HCT116 (cell line): ENCODE measurements at regions not wholly inside any gene's neighbourhood (a gene's known extent, or its start where the extent isn't known, plus 50 kb on each side); places are given as distances from the start of the nearest gene placed in this dataset.

Experiments
- ATAC-seq: fragments of 200-7000 bp; cut with Tn5 transposase; 2 replicates; pipeline ENCODE4 v1.9.1; 2020; ENCODE audit warnings: mild to moderate bottlenecking, moderate library complexity
- BruUV-seq: library from RNA; stranded (reverse); fragments of 400-500 nt; replicated peaks from 2 replicates; lab custom pipeline; 2021; lab: Mats Ljungman, UMichigan
- CTCF ChIA-PET: fragments of 300-600 bp; sonication (Branson Sonifier 250); formaldehyde crosslinking; loops from one replicate; lab custom pipeline; 2021; ENCODE audit warnings: antibody characterized with exemption; lab: Charles Lee
- POLR2A ChIA-PET: fragments of 300-600, 350-600 bp; sonication (Branson Sonifier 250); formaldehyde crosslinking; loops from one replicate; lab custom pipeline; 2021; ENCODE audit warnings: antibody characterized with exemption; lab: Charles Lee
- RAD21 ChIA-PET, 2 experiments: fragments of 300-600 bp; sonication (Branson Sonifier 250); formaldehyde crosslinking; loops; one replicate each; lab custom pipeline; 2023; ENCODE audit warnings: low total read pairs in 2 of 2; ENCODE audit not compliant: uncharacterized antibody in 2 of 2, unreplicated experiment in 2 of 2, low non-redundant PET in 1 of 2; lab: Charles Lee
- DNase-seq: peaks from one replicate; pipeline ENCODE4 v3.0.0-alpha.2; 2010; ENCODE audit warnings: low read depth, low spot score
- H2AFZ ChIP-seq: fragments of 200-600 bp; shearing (Covaris generic), sonication (generic); 2 replicates; pipeline ENCODE4 v1.6.1; 2017; ENCODE audit warnings: low read depth, mixed run types, mixed read lengths, antibody characterized with exemption, low read length; ENCODE audit not compliant: poor library complexity, severe bottlenecking
- H3K27ac ChIP-seq: 2 replicates; pipeline ENCODE4 v1.5.1; 2012; ENCODE audit warnings: low read depth, low read length
- H3K27me3 ChIP-seq: fragments of 200-600 bp; sonication (generic); 2 replicates; pipeline ENCODE4 v1.6.1; 2016; ENCODE audit warnings: mixed run types, low read length, mixed read lengths; ENCODE audit not compliant: insufficient read depth
- H3K36me3 ChIP-seq, 2 experiments: fragments of 200-500 bp in 1 of 2; fragments of 200-600 bp in 1 of 2; sonication (Bioruptor generic) in 1 of 2; sonication (generic) in 1 of 2; 2 replicates each; pipeline versions ENCODE4 v1.5.1 to v1.6.1; 2014 to 2016; ENCODE audit warnings: low read length in 2 of 2, inconsistent platforms in 1 of 2, mixed read lengths in 1 of 2, mixed run types in 1 of 2; ENCODE audit not compliant: insufficient read depth in 2 of 2, control insufficient read depth in 1 of 2
- H3K4me1 ChIP-seq, 2 experiments: fragments of 200-600 bp in 1 of 2; sonication (generic) in 1 of 2; 2 replicates each; pipeline versions ENCODE4 v1.5.1 to v1.6.1; 2012 to 2017; ENCODE audit warnings: low read length in 2 of 2, inconsistent platforms in 1 of 2, mild to moderate bottlenecking in 1 of 2, mixed read lengths in 1 of 2, mixed run types in 1 of 2, moderate library complexity in 1 of 2; ENCODE audit not compliant: insufficient read depth in 2 of 2, control insufficient read depth in 1 of 2
- H3K4me2 ChIP-seq: fragments of 200-600 bp; sonication (generic); 2 replicates; pipeline ENCODE4 v1.6.1; 2017; ENCODE audit warnings: mixed run types, low read length, mixed read lengths
- H3K4me3 ChIP-seq, 2 experiments: fragments of 200-600 bp in 1 of 2; sonication (generic) in 1 of 2; replicated peaks in 1 of 2; 2 replicates each; pipeline ENCODE4 v1.5.1; 2011 to 2016; ENCODE audit warnings: low read length in 2 of 2, control low read depth in 1 of 2, low read depth in 1 of 2, mild to moderate bottlenecking in 1 of 2, mixed read lengths in 1 of 2, mixed run types in 1 of 2
- H3K79me2 ChIP-seq: fragments of 200-600 bp; sonication (generic); 2 replicates; pipeline ENCODE4 v1.6.1; 2017; ENCODE audit warnings: mild to moderate bottlenecking, mixed run types, low read length, moderate library complexity, mixed read lengths; ENCODE audit not compliant: insufficient read depth
- H3K9ac ChIP-seq: fragments of 200-600 bp; sonication (generic); 2 replicates; pipeline ENCODE4 v1.6.1; 2016; ENCODE audit warnings: low read length, mixed read lengths
- H3K9me2 ChIP-seq: fragments of 200-600 bp; sonication (generic), shearing (Covaris generic); 2 replicates; pipeline ENCODE4 v1.6.1; 2017; ENCODE audit warnings: mixed run types, mild to moderate bottlenecking, moderate library complexity; ENCODE audit not compliant: insufficient read depth
- H3K9me3 ChIP-seq, 2 experiments: fragments of 200-500 bp in 1 of 2; fragments of 200-600 bp in 1 of 2; sonication (Bioruptor generic) in 1 of 2; sonication (generic) in 1 of 2; 2 replicates each; pipeline ENCODE4 v1.6.1; 2014 to 2017; ENCODE audit warnings: low read length in 2 of 2, mixed read lengths in 2 of 2, inconsistent platforms in 1 of 2, low read depth in 1 of 2, mild to moderate bottlenecking in 1 of 2, mixed run types in 1 of 2, moderate library complexity in 1 of 2; ENCODE audit not compliant: control insufficient read depth in 1 of 2, insufficient read depth in 1 of 2
- H4K20me1 ChIP-seq: fragments of 200-600 bp; sonication (generic), shearing (Covaris generic); 2 replicates; pipeline ENCODE4 v1.6.1; 2017; ENCODE audit warnings: mixed run types, mild to moderate bottlenecking, moderate library complexity; ENCODE audit not compliant: insufficient read depth
- ELF1 ChIP-seq: IDR thresholded peaks from 2 replicates; pipeline ENCODE4 v1.6.1; 2012; ENCODE audit warnings: low read depth, borderline replicate concordance
- EZH2 ChIP-seq: fragments of 200-600 bp; sonication (generic); IDR thresholded peaks from 2 replicates; pipeline ENCODE4 v1.6.1; 2017; ENCODE audit warnings: antibody characterized with exemption, mixed run types
- RAD21 ChIP-seq: IDR thresholded peaks from 2 replicates; pipeline ENCODE4 v1.6.1; 2012; ENCODE audit warnings: low read depth, mild to moderate bottlenecking
- SP1 ChIP-seq: IDR thresholded peaks from 2 replicates; pipeline ENCODE4 v1.6.1; 2012; ENCODE audit warnings: low read depth
- SRF ChIP-seq: IDR thresholded peaks from 2 replicates; pipeline ENCODE4 v1.6.1; 2012; ENCODE audit warnings: low read depth
- ZNF274 ChIP-seq: fragments of 200-500 bp; sonication (Bioruptor generic); IDR thresholded peaks from 2 replicates; pipeline ENCODE4 v1.6.1; 2014; ENCODE audit warnings: mild to moderate bottlenecking, low read depth, low read length, inconsistent platforms
- intact Hi-C: fragments of 100-400 bp; cut with micrococcal nuclease; formaldehyde crosslinking; loops from 2 replicates; pipeline ENCODE4 v1.10.0; 2022
- TF ChIP-seq, protein P1 (sequence below): IDR thresholded peaks from 2 replicates; pipeline ENCODE4 v1.6.1; 2012

DNA sequence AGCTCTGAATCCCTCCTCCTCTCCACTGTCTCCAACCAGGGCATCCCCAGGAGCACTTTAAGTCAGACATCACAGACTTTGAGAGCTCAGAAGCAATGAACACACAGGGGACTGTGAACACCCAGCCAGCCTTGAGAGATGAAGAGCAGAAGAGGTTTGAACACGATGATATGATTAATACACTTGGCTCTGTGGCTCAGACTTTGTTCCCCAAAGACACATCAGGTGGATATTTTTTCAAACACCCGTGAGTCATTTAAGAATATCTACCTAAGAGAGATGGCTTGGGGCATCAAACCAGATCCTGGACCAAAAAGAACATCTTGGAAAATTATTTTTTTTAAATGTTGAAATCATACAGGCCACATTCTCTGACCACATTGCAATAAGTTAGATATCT lies 134.9 kb upstream of the OTOS start:
- H3K27me3 ChIP-seq, result no peaks in the 10 kb centered on the region
- H3K9ac ChIP-seq, result no peak overlapping the region
- intact Hi-C loops, result no loop called here
- no TSS peak for BruUV-seq
- no peaks in the 10 kb centered on the region for H3K79me2 ChIP-seq
- H3K9me3 ChIP-seq, result peaks cover 7 to 17% of the 10 kb centered on the region in 2 experiments; a peak in 2 of 4 replicates
- ChIA-PET CTCF (no interaction called here), RAD21 (no interaction called here), POLR2A (no interaction called here)
- no peaks in the 10 kb centered on the region for H3K9me2 ChIP-seq
- no peak overlapping the region for H3K4me2 ChIP-seq
- no peaks in the 10 kb centered on the region for H4K20me1 ChIP-seq
- H3K27ac ChIP-seq, result no peak overlapping the region
- peaks cover 0 to 5% of the 10 kb centered on the region in 2 experiments; a peak in 1 of 4 replicates for H3K4me1 ChIP-seq
- DNase-seq, result no peak
- no peak overlapping the region for H3K4me3 ChIP-seq
- no peak overlapping the region for H2AFZ ChIP-seq
- ATAC-seq, result no peak
- H3K36me3 ChIP-seq, result no peaks in the 10 kb centered on the region
- TF ChIP-seq ZNF274 (no peak), SP1 (no peak), EZH2 (no peak), SRF (no peak)
- TF ChIP-seq, protein P1, sequence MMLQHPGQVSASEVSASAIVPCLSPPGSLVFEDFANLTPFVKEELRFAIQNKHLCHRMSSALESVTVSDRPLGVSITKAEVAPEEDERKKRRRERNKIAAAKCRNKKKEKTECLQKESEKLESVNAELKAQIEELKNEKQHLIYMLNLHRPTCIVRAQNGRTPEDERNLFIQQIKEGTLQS, result no peak

DNA sequence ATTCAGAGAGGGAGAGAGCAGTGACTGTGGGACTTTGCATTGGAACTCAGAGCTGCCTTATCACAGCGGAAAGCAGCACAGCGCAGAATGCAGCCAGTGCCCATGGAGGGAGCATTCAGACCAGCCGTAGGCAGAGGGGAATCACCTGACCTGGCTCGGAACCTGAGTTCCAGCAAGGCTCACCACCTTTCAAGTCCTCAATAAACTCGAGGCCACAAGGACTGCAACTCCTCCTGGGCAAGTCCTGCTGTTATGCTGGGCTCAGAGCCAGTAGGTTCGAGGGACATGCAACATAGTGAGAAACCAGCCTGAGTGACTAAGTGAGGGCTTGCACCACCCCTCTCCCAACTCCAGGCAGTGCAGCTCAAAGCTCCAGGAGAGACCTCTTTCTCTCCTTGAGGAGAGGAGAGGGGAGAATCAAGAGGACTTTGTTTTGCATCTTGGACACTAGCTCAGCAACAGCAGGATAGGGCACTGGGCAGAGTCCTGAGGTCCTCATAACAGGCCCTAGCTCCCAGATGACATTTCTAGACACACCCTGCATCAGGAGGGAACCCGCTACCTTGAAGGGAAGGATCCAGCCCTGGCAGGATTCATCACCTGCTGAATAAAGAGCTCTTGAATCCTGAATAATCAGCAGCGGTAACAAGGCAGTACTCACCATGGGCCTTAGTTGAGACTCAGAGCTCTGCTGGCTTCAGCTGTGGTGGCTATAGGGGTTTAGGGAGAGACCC lies 136.8 kb upstream of the OTOS start:
- DNase-seq, result no peak

More for the DNA sequence above, 136.8 kb upstream of the OTOS start:
- H2AFZ ChIP-seq, result no peak overlapping the region
- H3K79me2 ChIP-seq, result no peaks in the 10 kb centered on the region
- no peaks in the 10 kb centered on the region for H3K9me2 ChIP-seq
- H3K4me3 ChIP-seq, result no peak overlapping the region
- ChIA-PET RAD21 (no interaction called here), POLR2A (no interaction called here), CTCF (no interaction called here)
- no TSS peak for BruUV-seq
- peaks cover 6 to 7% of the 10 kb centered on the region in 2 experiments; a peak in 2 of 4 replicates for H3K9me3 ChIP-seq
- H3K4me2 ChIP-seq, result no peak overlapping the region
- H3K4me1 ChIP-seq, result peaks cover 0 to 5% of the 10 kb centered on the region in 2 experiments; a peak in 1 of 4 replicates
- no peaks in the 10 kb centered on the region for H4K20me1 ChIP-seq
- H3K27ac ChIP-seq, result no peak overlapping the region
- no peak overlapping the region for H3K9ac ChIP-seq
- no peaks in the 10 kb centered on the region for H3K36me3 ChIP-seq
- ATAC-seq, result no peak
- TF ChIP-seq RAD21, result no peak
- no peak for TF ChIP-seq ELF1
- no peaks in the 10 kb centered on the region for H3K27me3 ChIP-seq
- intact Hi-C loops, result no loop called here
